GM12878 (cell line): ENCODE measurements at regions not wholly inside any gene's neighbourhood (a gene's known extent, or its start where the extent isn't known, plus 50 kb on each side); places are given as distances from the start of the nearest gene placed in this dataset.

Experiments used
- ATAC-seq: fragments of 200-7000 bp; cut with Tn5 transposase; 3 replicates; pipeline ENCODE4 v1.9.1; 2020; ENCODE audit warnings: mild to moderate bottlenecking, moderate library complexity
- BruUV-seq: library from RNA; stranded (reverse); fragments of 400-500 nt; replicated peaks from 2 replicates; lab custom pipeline; 2021; lab: Mats Ljungman, UMichigan
- CTCF ChIA-PET: fragments of 300-600 bp; sonication (Branson Sonifier 250); formaldehyde crosslinking; extraction: SDS; loops from one replicate; lab custom pipeline; 2021; ENCODE audit warnings: inconsistent platforms; lab: Yijun Ruan, JAX
- POLR2A ChIA-PET: fragments of 350-600 bp; formaldehyde crosslinking; extraction: SDS; loops from one replicate; lab custom pipeline; 2021; ENCODE audit warnings: inconsistent platforms; lab: Charles Lee
- RAD21 ChIA-PET: fragments of 300-600 bp; sonication (Branson Sonifier 250); formaldehyde crosslinking; loops from one replicate; lab custom pipeline; 2023; ENCODE audit warnings: antibody characterized with exemption; ENCODE audit not compliant: unreplicated experiment; lab: Charles Lee
- SMC1A ChIA-PET: fragments of 300-600 bp; sonication (Branson Sonifier 250); formaldehyde crosslinking; loops from one replicate; lab custom pipeline; 2023; ENCODE audit not compliant: unreplicated experiment, uncharacterized antibody; lab: Charles Lee
- DNase-seq: peaks from one replicate; pipeline ENCODE4 v3.0.0-alpha.2; 2011; ENCODE audit warnings: low read depth, low spot score
- FAIRE-seq: peaks from 3 replicates; lab custom pipeline; 2011; peaks lifted over from hg19 to GRCh38; lab: Jason Lieb, UNC
- H2AFZ ChIP-seq: 2 replicates; pipeline ENCODE4 v1.6.0; 2011; ENCODE audit warnings: low read depth, low read length, control low read depth; ENCODE audit not compliant: control insufficient read depth
- H3K27ac ChIP-seq: 2 replicates; pipeline ENCODE4 v1.5.1; 2011; ENCODE audit warnings: control low read depth; ENCODE audit not compliant: control insufficient read depth, insufficient read depth
- H3K27me3 ChIP-seq, 2 experiments: replicated peaks in 1 of 2; 2 replicates each; pipeline versions ENCODE4 v1.6.0 to v1.6.1; 2011; ENCODE audit warnings: low read length in 1 of 2; ENCODE audit not compliant: control insufficient read depth in 2 of 2, insufficient read depth in 2 of 2
- H3K36me3 ChIP-seq, 2 experiments: 2 replicates each; pipeline ENCODE4 v1.5.1; 2011; ENCODE audit warnings: low read length in 1 of 2; ENCODE audit not compliant: control insufficient read depth in 2 of 2, insufficient read depth in 2 of 2
- H3K4me1 ChIP-seq: 2 replicates; pipeline ENCODE4 v1.6.1; 2011; ENCODE audit warnings: mild to moderate bottlenecking, low read length, moderate library complexity, mixed read lengths; ENCODE audit not compliant: control insufficient read depth, insufficient read depth
- H3K4me2 ChIP-seq: 2 replicates; pipeline ENCODE4 v1.6.0; 2011; ENCODE audit warnings: control low read depth; ENCODE audit not compliant: control insufficient read depth, insufficient read depth
- H3K4me3 ChIP-seq: fragments of 200-600 bp; sonication (generic); 2 replicates; pipeline ENCODE4 v1.5.1; 2016
- H3K79me2 ChIP-seq: 2 replicates; pipeline ENCODE4 v1.6.0; 2011; ENCODE audit warnings: low read length; ENCODE audit not compliant: control insufficient read depth, insufficient read depth
- H3K9ac ChIP-seq: 2 replicates; pipeline ENCODE4 v1.8.0; 2011; ENCODE audit warnings: low read length, control low read depth, mixed read lengths; ENCODE audit not compliant: control insufficient read depth, insufficient read depth
- H3K9me3 ChIP-seq: replicated peaks from 3 replicates; pipeline ENCODE4 v1.5.1; 2011; ENCODE audit warnings: mild to moderate bottlenecking, low read length; ENCODE audit not compliant: control insufficient read depth, insufficient read depth
- H4K20me1 ChIP-seq: 2 replicates; pipeline ENCODE4 v1.6.0; 2011; ENCODE audit not compliant: control insufficient read depth, insufficient read depth
- ATF3 ChIP-seq: IDR thresholded peaks from 2 replicates; pipeline ENCODE4 v1.6.1; 2011; ENCODE audit warnings: low read depth, mild to moderate bottlenecking, low read length, moderate library complexity, borderline replicate concordance; ENCODE audit errors: extremely low read depth
- CREM ChIP-seq: IDR thresholded peaks from 2 replicates; pipeline ENCODE4 v1.6.1; 2014; ENCODE audit warnings: antibody characterized with exemption, low read depth
- CUX1 ChIP-seq: IDR thresholded peaks from 2 replicates; pipeline ENCODE4 v1.6.1; 2012; ENCODE audit warnings: improper control_type of control experiment, low read depth, low read length; ENCODE audit not compliant: insufficient replicate concordance
- E2F4 ChIP-seq: IDR thresholded peaks from 2 replicates; pipeline ENCODE4 v1.6.1; 2012; ENCODE audit warnings: low read depth, low read length, improper control_type of control experiment
- NFIC ChIP-seq: IDR thresholded peaks from 2 replicates; pipeline ENCODE4 v1.6.1; 2012; ENCODE audit warnings: low read depth, mild to moderate bottlenecking, inconsistent platforms, low read length, moderate library complexity
- NR2C1 ChIP-seq: fragments of 450-650 bp; IDR thresholded peaks from 2 replicates; pipeline ENCODE4 v1.6.1; 2017; ENCODE audit warnings: antibody characterized with exemption, mild to moderate bottlenecking, moderate library complexity
- RELB ChIP-seq: fragments of 450-650 bp; IDR thresholded peaks from 2 replicates; pipeline ENCODE4 v1.6.1; 2017; ENCODE audit warnings: low read depth, mild to moderate bottlenecking, moderate library complexity
- RFX5 ChIP-seq: IDR thresholded peaks from 2 replicates; pipeline ENCODE4 v1.6.1; 2011; ENCODE audit warnings: low read depth, low read length, improper control_type of control experiment
- RUNX3 ChIP-seq: IDR thresholded peaks from 2 replicates; pipeline ENCODE4 v1.6.1; 2012; ENCODE audit warnings: low read length, inconsistent platforms
- SIX5 ChIP-seq: IDR thresholded peaks from 2 replicates; pipeline ENCODE4 v1.6.1; 2011; ENCODE audit warnings: mild to moderate bottlenecking, low read depth, low read length, moderate library complexity; ENCODE audit not compliant: severe bottlenecking
- SP1 ChIP-seq: IDR thresholded peaks from one replicate; pipeline ENCODE4 v1.6.1; 2011; ENCODE audit warnings: low read depth, low read length
- TCF7 ChIP-seq: IDR thresholded peaks from 2 replicates; pipeline ENCODE4 v1.6.1; 2014; ENCODE audit warnings: antibody characterized with exemption, borderline replicate concordance
- USF2 ChIP-seq: IDR thresholded peaks from 2 replicates; pipeline ENCODE4 v1.6.1; 2011; ENCODE audit warnings: low read depth, low read length, improper control_type of control experiment, borderline replicate concordance
- ZZZ3 ChIP-seq: IDR thresholded peaks from 2 replicates; pipeline ENCODE4 v1.6.1; 2011; ENCODE audit warnings: low read depth; ENCODE audit not compliant: control insufficient read depth, insufficient read length
- WGBS: methylation state at CpG from one replicate; pipeline ENCODE4 v1.1.6; 2016; ENCODE audit warnings: low lambda C conversion rate; ENCODE audit not compliant: insufficient replicate concordance, insufficient coverage; ENCODE audit errors: missing lambda C conversion rate; 5-methylcytosine and 5-hydroxymethylcytosine counted together
- in situ Hi-C: fragments of 300-500 bp; cut with MboI; formaldehyde crosslinking; loops from 9 replicates; pipeline ENCODE4 v1.14.3; 2018; ENCODE audit warnings: mixed read lengths
- intact Hi-C: fragments of 100-400 bp; cut with micrococcal nuclease; formaldehyde crosslinking; loops from one replicate; pipeline ENCODE4 v1.14.2; 2022; ENCODE audit not compliant: unreplicated experiment

GRCh38 chrY:15465880-15466279 is 941.6 kb downstream of the NLGN4Y start:
- DNase-seq (no peak), ATAC-seq (no peak)
- no peaks in the 10 kb centered on the region for H3K27me3 ChIP-seq
- BruUV-seq = no TSS peak
- TF ChIP-seq SIX5 (no peak), E2F4 (no peak), ZZZ3 (no peak), CREM (no peak), SP1 (no peak), RFX5 (no peak), TCF7 (no peak), RUNX3 (no peak), NFIC (no peak), CUX1 (no peak), USF2 (no peak), NR2C1 (no peak), ATF3 (no peak), RELB (no peak)
- TF ChIP-seq, all 136 proteins: peak for 0
- ChIA-PET RAD21 (no interaction called here), SMC1A (no interaction called here), CTCF (no interaction called here), POLR2A (no interaction called here)
- H3K4me1 ChIP-seq = no peaks in the 10 kb centered on the region
- H3K4me3 ChIP-seq = no peak overlapping the region
- intact Hi-C loops = no loop called here
- no peak overlapping the region for H3K27ac ChIP-seq
- no peak overlapping the region for H3K4me2 ChIP-seq
- no peak for FAIRE-seq
- no peaks in the 10 kb centered on the region for H3K9me3 ChIP-seq
- no CpG with 5 or more reads among the region's 6 CpGs for WGBS
- H3K79me2 ChIP-seq = no peaks in the 10 kb centered on the region
- H3K9ac ChIP-seq = no peak overlapping the region
- no peaks in the 10 kb centered on the region for H4K20me1 ChIP-seq
- no peaks in the 10 kb centered on the region for H3K36me3 ChIP-seq
- in situ Hi-C loops = no loop called here
- no peak overlapping the region for H2AFZ ChIP-seq
